ENCODE measurements at regions not wholly inside any gene's neighbourhood (a gene's known extent, or its start where the extent isn't known, plus 50 kb on each side); places are given as distances from the start of the nearest gene placed in this dataset.

- Histone ChIP-seq H3K4me1 (ENCODE audit: control insufficient read depth, low read length) (no peaks in the 10 kb centered on the region), H3K9me2 (replicated peaks; ENCODE audit: control insufficient read depth, low read length) (no peaks in the 10 kb centered on the region), H3K4me3 (ENCODE audit: low read length) (no peak overlapping the region), H3K36me3 (ENCODE audit: control insufficient read depth, low read length) (no peaks in the 10 kb centered on the region), H4K20me1 (ENCODE audit: control insufficient read depth, insufficient read depth, low read depth, low read length) (no peaks in the 10 kb centered on the region), H3K27me3 (ENCODE audit: control insufficient read depth, low read length) (no peaks in the 10 kb centered on the region), H3K4me2 (ENCODE audit: low read length) (no peak overlapping the region), H3K9me3 (ENCODE audit: control insufficient read depth, insufficient read depth, low read length) (peaks cover 17% of the 10 kb centered on the region; the same call in 1 of the 2 replicates), H3K27ac (ENCODE audit: low read depth, low read length) (no peak overlapping the region), H3F3A (ENCODE audit: control insufficient read depth, insufficient read depth) (no peaks in the 10 kb centered on the region), H3K79me2 (ENCODE audit: control insufficient read depth, low read length) (no peaks in the 10 kb centered on the region)
- TF ChIP-seq CTCF (IDR thresholded peaks at IDR 0.05; ENCODE audit: low read depth, low read length, poor library complexity, severe bottlenecking) (no peak), EZH2phosphoT487 (IDR thresholded peaks at IDR 0.05; ENCODE audit: borderline replicate concordance, low read length) (no peak)
These were observed 468.3 kb downstream of the TBC1D22A start for GRCh38 chr22:47230741-47231140.

- Histone ChIP-seq H3K4me3 (ENCODE audit: low read length) (no peak overlapping the region), H3K9me3 (ENCODE audit: control insufficient read depth, insufficient read depth, low read length) (peaks cover 17% of the 10 kb centered on the region; the same call in 1 of the 2 replicates), H3F3A (ENCODE audit: control insufficient read depth, insufficient read depth) (no peaks in the 10 kb centered on the region), H4K20me1 (ENCODE audit: control insufficient read depth, insufficient read depth, low read depth, low read length) (no peaks in the 10 kb centered on the region), H3K9me2 (replicated peaks; ENCODE audit: control insufficient read depth, low read length) (no peaks in the 10 kb centered on the region), H3K27me3 (ENCODE audit: control insufficient read depth, low read length) (no peaks in the 10 kb centered on the region), H3K27ac (ENCODE audit: low read depth, low read length) (no peak overlapping the region), H3K4me2 (ENCODE audit: low read length) (no peak overlapping the region), H3K36me3 (ENCODE audit: control insufficient read depth, low read length) (no peaks in the 10 kb centered on the region), H3K79me2 (ENCODE audit: control insufficient read depth, low read length) (no peaks in the 10 kb centered on the region), H3K4me1 (ENCODE audit: control insufficient read depth, low read length) (no peaks in the 10 kb centered on the region)
- TF ChIP-seq EZH2phosphoT487 (IDR thresholded peaks at IDR 0.05; ENCODE audit: borderline replicate concordance, low read length): no peak
- TF ChIP-seq CTCF (IDR thresholded peaks at IDR 0.05; ENCODE audit: low read depth, low read length, poor library complexity, severe bottlenecking): no peak
These were observed 467.8 kb downstream of the TBC1D22A start for GRCh38 chr22:47230251-47230650.

GRCh38 chr22:47228767-47229166 is 466.3 kb downstream of the TBC1D22A start:
- Histone ChIP-seq H3K27ac (ENCODE audit: low read depth, low read length) (no peak overlapping the region), H3K27me3 (ENCODE audit: control insufficient read depth, low read length) (no peaks in the 10 kb centered on the region), H3K4me2 (ENCODE audit: low read length) (no peak overlapping the region), H3K9me2 (replicated peaks; ENCODE audit: control insufficient read depth, low read length) (no peaks in the 10 kb centered on the region), H4K20me1 (ENCODE audit: control insufficient read depth, insufficient read depth, low read depth, low read length) (no peaks in the 10 kb centered on the region), H3K4me1 (ENCODE audit: control insufficient read depth, low read length) (no peaks in the 10 kb centered on the region), H3K4me3 (ENCODE audit: low read length) (no peak overlapping the region), H3K36me3 (ENCODE audit: control insufficient read depth, low read length) (no peaks in the 10 kb centered on the region), H3K79me2 (ENCODE audit: control insufficient read depth, low read length) (no peaks in the 10 kb centered on the region), H3K9me3 (ENCODE audit: control insufficient read depth, insufficient read depth, low read length) (peaks cover 14% of the 10 kb centered on the region; the same call in 1 of the 2 replicates), H3F3A (ENCODE audit: control insufficient read depth, insufficient read depth) (no peaks in the 10 kb centered on the region)
- TF ChIP-seq EZH2phosphoT487 (IDR thresholded peaks at IDR 0.05; ENCODE audit: borderline replicate concordance, low read length): no peak
- TF ChIP-seq CTCF (IDR thresholded peaks at IDR 0.05; ENCODE audit: low read depth, low read length, poor library complexity, severe bottlenecking): no peak
